ENCODE measurements at regions not wholly inside any gene's neighbourhood (a gene's known extent, or its start where the extent isn't known, plus 50 kb on each side); places are given as distances from the start of the nearest gene placed in this dataset.
A peak's percentile ranks its signal among the peaks of the same experiment; 100 is the strongest.
"Not testable (repeated sequence)": the region's sequence is repeated elsewhere in the genome, so short reads cannot be mapped to it uniquely, and the experiment has no call there.

DNA sequence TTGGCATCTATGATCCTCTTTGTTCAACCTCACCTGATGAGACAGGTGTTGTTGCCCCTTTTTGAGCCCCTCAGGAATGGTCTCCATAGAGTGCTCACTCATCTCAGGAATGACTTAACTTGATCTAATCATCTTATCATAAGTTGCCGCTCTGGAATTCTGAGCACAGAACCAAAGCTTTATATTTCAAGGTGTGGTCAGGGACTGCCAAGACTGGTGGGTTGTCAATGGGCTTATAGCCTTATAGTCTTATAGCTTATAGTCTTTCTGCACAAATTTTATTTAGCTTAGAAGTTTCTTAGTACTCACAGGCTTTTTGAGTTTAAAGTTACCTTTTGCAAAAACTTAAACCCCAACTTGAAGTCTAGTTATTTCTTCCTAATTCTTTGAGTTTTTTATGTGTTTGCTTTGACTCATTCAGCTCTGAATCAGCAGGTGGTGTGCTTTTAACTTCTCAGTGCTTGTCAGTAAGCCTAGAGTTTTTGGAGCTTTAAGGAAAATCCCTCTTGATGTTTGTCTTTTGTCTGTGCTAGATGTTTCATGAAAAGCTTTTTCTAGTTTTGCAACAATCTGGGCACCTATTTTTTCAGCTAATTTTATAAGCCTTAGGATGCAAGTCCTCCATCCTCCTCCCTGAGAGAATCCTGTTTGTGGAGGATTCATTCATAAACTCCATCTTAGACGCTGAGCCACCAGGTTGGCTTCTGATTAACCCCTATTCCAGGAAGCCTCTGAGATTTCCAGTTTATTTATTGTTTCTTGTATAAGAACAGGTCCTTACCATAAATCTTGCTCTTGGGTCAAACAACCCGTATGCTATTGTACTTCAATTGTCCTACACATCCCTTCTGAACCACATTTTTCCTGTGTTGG lies 72.3 kb upstream of the SSTR4 start:
- TF ChIP-seq, protein P1, sequence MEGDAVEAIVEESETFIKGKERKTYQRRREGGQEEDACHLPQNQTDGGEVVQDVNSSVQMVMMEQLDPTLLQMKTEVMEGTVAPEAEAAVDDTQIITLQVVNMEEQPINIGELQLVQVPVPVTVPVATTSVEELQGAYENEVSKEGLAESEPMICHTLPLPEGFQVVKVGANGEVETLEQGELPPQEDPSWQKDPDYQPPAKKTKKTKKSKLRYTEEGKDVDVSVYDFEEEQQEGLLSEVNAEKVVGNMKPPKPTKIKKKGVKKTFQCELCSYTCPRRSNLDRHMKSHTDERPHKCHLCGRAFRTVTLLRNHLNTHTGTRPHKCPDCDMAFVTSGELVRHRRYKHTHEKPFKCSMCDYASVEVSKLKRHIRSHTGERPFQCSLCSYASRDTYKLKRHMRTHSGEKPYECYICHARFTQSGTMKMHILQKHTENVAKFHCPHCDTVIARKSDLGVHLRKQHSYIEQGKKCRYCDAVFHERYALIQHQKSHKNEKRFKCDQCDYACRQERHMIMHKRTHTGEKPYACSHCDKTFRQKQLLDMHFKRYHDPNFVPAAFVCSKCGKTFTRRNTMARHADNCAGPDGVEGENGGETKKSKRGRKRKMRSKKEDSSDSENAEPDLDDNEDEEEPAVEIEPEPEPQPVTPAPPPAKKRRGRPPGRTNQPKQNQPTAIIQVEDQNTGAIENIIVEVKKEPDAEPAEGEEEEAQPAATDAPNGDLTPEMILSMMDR (IDR thresholded peaks at IDR 0.05; ENCODE audit: insufficient read depth, low read length, missing control alignments): no peak
- no peak for DNase-seq (ENCODE audit: low read depth, low spot score)
- H3K4me3 ChIP-seq (ENCODE audit: low read depth, low read length): no peak overlapping the region
- ChIA-PET POLR2A (no interaction called here), CTCF (interaction anchor here (1.0 kb wide), 1 partner anchor 12 kb away, joined by 3 read pairs; no protein-coding TSS in a partner anchor)

DNA sequence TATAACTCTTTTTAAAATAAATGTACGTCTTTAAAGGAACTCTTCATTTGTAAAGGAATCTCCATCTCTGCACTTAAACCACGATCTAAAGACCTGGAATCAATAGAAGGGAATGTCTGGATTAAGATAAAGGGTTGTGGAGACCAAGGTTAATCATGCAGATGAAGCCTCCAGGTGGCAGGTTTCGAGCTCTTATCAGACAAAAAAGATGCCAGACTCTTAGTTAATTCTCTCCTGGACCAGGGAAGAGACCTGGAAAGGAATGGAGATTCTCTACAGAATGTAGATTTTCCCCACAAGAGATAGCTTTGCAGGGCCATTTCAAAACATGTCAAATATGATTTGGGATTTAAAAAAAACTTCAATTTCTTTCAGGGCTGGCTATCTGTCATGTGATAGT lies 71.5 kb upstream of the SSTR4 start:
- no peak for DNase-seq (ENCODE audit: low read depth, low spot score)
- TF ChIP-seq, protein P1 (IDR thresholded peaks at IDR 0.05; ENCODE audit: insufficient read depth, low read length, missing control alignments): no peak
- POLR2A ChIA-PET: no interaction called here
- no peak overlapping the region for H3K4me3 ChIP-seq (ENCODE audit: low read depth, low read length)
- CTCF ChIA-PET: no interaction called here

DNA sequence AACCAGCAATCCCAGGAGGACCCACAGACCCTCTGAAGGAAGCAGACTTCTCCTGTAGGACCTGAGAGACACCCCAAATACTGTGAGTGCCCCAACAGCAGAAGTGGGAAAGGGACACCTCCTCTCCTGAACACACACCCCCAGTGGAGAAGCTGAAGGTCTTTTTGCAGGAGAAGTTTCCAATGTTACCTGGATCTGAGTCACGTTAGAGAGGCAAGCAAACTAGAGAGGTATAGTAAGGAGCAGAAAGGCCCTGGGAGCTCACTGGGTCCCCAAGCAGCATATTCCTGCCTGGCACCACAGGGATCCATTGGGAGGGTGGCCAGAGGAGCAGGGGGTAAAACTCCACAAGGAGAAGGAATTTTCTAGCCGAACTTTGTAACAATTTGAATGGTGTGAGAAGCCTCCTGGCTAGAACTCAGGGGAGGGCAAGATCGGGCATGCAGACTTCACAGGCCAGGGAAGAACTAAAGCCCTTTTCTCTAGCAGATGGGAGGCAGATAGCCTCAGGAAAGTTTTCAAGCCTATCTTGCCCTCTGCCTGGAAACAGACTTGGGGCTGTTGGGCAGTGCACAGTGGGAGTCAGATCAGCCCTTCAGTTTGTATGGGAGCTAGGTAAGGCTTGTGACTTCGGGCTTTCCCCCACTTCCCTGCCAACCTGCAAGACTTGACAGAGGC lies 68.2 kb upstream of the SSTR4 start:
- ChIA-PET POLR2A (no interaction called here), CTCF (no interaction called here)
- no peak overlapping the region for H3K4me3 ChIP-seq (ENCODE audit: low read depth, low read length)
- TF ChIP-seq, protein P1 (IDR thresholded peaks at IDR 0.05; ENCODE audit: insufficient read depth, low read length, missing control alignments): no peak
- DNase-seq (ENCODE audit: low read depth, low spot score): no peak

DNA sequence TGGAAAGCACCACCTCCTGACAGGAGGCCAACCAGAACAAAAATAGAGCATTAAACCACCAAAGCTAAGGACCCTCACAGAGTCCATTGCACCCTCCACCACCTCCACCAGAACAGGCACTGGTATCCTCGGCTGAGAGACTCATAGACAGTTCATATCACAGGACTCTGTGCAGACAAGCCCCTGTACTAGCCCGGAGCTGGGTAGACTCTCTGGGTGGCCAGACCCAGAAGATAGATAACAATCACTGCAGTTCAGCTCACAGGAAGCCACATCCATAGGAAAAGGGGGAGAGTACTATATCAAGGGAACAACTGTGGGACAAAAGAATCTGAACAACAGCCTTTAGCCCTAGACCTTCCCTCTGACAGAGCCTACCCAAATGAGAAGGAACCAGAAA lies 67.4 kb upstream of the SSTR4 start:
- H3K4me3 ChIP-seq (ENCODE audit: low read depth, low read length); DNase-seq (ENCODE audit: low read depth, low spot score); CTCF ChIA-PET; POLR2A ChIA-PET: not testable (repeated sequence)

DNA sequence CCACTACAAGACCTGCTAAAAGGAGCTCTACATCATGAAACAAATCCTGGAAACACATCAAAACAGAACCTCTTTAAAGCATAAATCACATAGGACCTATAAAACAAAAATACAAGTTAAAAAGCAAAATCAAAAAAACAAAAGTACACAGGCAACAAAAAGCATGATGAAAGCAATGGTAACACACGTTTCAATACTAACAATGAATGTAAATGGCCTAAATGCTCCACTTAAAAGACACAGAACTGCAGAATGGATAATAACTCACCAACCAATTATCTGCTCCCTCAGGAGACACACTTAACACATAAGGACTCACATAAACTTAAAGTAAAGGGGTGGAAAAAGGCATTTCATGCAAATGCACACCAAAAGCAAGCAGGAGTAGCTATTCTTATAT lies 66.1 kb upstream of the SSTR4 start:
- POLR2A ChIA-PET; H3K4me3 ChIP-seq (ENCODE audit: low read depth, low read length); DNase-seq (ENCODE audit: low read depth, low spot score): not testable (repeated sequence)
- CTCF ChIA-PET: interaction anchor here (0.9 kb wide), 1 partner anchor 277 kb away, joined by 3 read pairs; no protein-coding TSS in a partner anchor

DNA sequence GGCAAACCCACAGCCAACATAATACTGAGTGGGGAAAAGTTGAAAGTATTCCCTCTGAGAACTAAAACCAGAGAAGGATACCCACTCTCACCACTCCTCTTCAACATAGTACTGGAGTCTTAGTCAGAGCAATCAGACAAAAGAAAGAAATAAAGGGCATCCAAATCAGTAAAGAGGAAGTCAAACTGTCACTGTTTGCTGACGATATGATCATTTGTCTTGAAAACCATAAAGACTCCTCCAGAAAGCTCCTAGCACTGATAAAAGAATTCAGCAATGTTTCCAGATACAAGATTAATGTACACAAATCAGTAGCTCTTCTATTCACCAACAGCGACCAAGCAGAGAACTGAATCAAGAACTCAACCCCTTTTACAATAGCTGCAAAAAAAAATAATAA lies 64.0 kb upstream of the SSTR4 start:
- CTCF ChIA-PET; DNase-seq (ENCODE audit: low read depth, low spot score): not testable (repeated sequence)

DNA sequence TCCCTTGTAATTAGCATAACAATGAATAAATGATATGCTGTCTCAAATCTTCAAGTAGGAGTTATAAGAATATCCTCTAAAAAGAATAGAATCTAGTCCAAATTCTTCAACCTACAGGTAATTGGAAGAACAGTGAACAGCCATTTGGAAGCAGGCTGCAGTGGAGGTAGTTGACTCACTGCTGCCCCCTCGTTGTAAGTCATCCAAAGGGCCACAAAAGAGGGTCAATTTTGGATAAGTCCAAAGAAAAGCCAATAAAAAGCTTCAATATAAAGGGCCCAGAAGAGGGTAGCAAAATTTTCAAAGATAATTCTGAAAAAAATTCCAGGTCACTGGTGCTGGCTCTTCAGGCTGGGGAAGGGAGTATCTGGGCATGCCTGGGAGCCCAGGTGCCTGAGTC lies 60.8 kb upstream of the SSTR4 start:
- TF ChIP-seq, protein P1 (IDR thresholded peaks at IDR 0.05; ENCODE audit: insufficient read depth, low read length, missing control alignments): peak; percentile 46
- no peak overlapping the region for H3K4me3 ChIP-seq (ENCODE audit: low read depth, low read length)
- POLR2A ChIA-PET: no interaction called here
- no peak for DNase-seq (ENCODE audit: low read depth, low spot score)
- CTCF ChIA-PET: interaction anchor here (0.7 to 4.1 kb wide), 7 partner anchors 11 to 367 kb away, joined by 3 to 52 read pairs (median 3); no protein-coding TSS in a partner anchor

More for the DNA sequence above, 64.0 kb upstream of the SSTR4 start:
- H3K4me3 ChIP-seq (ENCODE audit: low read depth, low read length); POLR2A ChIA-PET: not testable (repeated sequence)

Data from AG04449 (cell line).